ENCODE measurements at regions not wholly inside any gene's neighbourhood (a gene's known extent, or its start where the extent isn't known, plus 50 kb on each side); places are given as distances from the start of the nearest gene placed in this dataset.

GRCh38 chr13:65670014-65670625 lies 1560.0 kb downstream of the PCDH9 start:
- H3K4me3 ChIP-seq (ENCODE audit: low read depth, low read length): no peak overlapping the region
- TF ChIP-seq CTCF (IDR thresholded peaks at IDR 0.05; ENCODE audit: borderline replicate concordance, insufficient read depth, low read depth, low read length): no peak

GRCh38 chr13:65660731-65661130 lies 1569.4 kb downstream of the PCDH9 start:
- no peak for TF ChIP-seq CTCF (IDR thresholded peaks at IDR 0.05; ENCODE audit: borderline replicate concordance, insufficient read depth, low read depth, low read length)
- no peak overlapping the region for H3K4me3 ChIP-seq (ENCODE audit: low read depth, low read length)

- H3K4me3 ChIP-seq (ENCODE audit: low read depth, low read length): no peak overlapping the region
- no peak for TF ChIP-seq CTCF (IDR thresholded peaks at IDR 0.05; ENCODE audit: borderline replicate concordance, insufficient read depth, low read depth, low read length)
These were observed 1573.3 kb downstream of the PCDH9 start for GRCh38 chr13:65656740-65657329.

GRCh38 chr13:65653613-65654012 lies 1576.5 kb downstream of the PCDH9 start:
- no peak for TF ChIP-seq CTCF (IDR thresholded peaks at IDR 0.05; ENCODE audit: borderline replicate concordance, insufficient read depth, low read depth, low read length)
- no peak overlapping the region for H3K4me3 ChIP-seq (ENCODE audit: low read depth, low read length)

- TF ChIP-seq CTCF (IDR thresholded peaks at IDR 0.05; ENCODE audit: borderline replicate concordance, insufficient read depth, low read depth, low read length): no peak
- no peak overlapping the region for H3K4me3 ChIP-seq (ENCODE audit: low read depth, low read length)
These were observed 1579.8 kb downstream of the PCDH9 start for GRCh38 chr13:65650321-65650720.

GRCh38 chr13:65642996-65643395 lies 1587.1 kb downstream of the PCDH9 start:
- no peak for TF ChIP-seq CTCF (IDR thresholded peaks at IDR 0.05; ENCODE audit: borderline replicate concordance, insufficient read depth, low read depth, low read length)
- no peak overlapping the region for H3K4me3 ChIP-seq (ENCODE audit: low read depth, low read length)

GRCh38 chr13:65642301-65642700 lies 1587.8 kb downstream of the PCDH9 start:
- H3K4me3 ChIP-seq (ENCODE audit: low read depth, low read length): no peak overlapping the region
- TF ChIP-seq CTCF (IDR thresholded peaks at IDR 0.05; ENCODE audit: borderline replicate concordance, insufficient read depth, low read depth, low read length): no peak
